C1 segment of cervical spinal cord (tissue), 14 donors: ENCODE measurements at regions not wholly inside any gene's neighbourhood (a gene's known extent, or its start where the extent isn't known, plus 50 kb on each side); places are given as distances from the start of the nearest gene placed in this dataset.
"Not testable (repeated sequence)": the region's sequence is repeated elsewhere in the genome, so short reads cannot be mapped to it uniquely, and the experiment has no call there.

ENCODE experiments used
- DNase-seq, 14 donors: peaks; one replicate each; lab custom pipeline; 2025; lab: John Stamatoyannopoulos, UW

DNA sequence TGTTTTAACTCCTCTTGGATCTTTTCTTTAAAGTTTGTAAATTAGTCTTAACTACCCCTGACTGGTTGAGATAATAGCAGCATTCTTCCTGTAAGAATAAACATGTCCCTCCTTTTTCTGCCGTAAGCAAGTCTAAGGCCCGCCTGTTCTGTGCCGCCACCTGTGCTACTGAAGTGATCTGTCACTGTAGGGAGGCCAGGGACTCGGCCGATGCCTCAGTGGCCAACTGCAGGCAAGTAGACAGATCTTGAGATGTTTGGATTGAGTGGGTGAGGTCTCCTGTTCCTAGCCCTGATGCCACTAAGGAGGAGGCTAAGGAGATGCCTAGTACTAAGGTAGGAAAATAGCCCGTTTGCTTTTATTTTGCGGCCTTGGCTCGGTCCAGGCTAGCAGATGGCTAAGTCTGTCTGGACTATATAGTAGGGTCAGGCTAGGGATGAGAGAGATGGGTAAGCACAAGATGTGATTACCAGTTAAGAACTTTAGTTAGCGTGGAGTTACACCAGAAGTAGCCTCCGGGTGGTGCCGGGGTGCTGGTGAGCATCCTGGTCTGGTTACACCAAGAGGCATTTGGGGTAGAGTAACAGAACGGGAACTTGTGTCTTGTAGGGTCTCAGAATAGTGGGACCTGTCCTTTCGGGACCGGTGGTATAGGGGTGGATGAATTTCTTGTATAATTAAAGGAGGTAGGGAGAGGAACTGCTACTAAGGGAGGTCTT, 584.2 kb downstream of the SUCLG1 start:
- DNase-seq = no peak

DNA sequence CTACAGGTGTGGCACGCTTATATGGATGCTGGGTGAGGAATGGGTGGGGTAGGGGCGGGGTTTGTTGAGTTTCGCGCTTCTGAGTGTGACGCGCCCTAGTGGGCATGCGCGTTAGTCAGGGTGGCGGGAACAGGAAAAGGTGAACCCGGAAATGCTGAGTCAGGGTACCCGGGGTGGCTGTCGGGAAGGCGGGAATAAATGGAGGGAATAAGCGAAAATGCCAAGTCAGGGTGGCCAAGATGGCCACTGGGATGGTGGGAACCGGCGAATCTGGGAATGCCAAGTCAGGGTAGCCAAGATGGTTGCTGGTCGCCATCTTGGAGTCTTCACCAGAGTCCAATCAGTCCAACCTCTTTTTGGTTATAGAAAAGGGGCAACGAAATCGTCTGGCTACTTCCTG, 585.0 kb downstream of the SUCLG1 start:
- no peak for DNase-seq

DNA sequence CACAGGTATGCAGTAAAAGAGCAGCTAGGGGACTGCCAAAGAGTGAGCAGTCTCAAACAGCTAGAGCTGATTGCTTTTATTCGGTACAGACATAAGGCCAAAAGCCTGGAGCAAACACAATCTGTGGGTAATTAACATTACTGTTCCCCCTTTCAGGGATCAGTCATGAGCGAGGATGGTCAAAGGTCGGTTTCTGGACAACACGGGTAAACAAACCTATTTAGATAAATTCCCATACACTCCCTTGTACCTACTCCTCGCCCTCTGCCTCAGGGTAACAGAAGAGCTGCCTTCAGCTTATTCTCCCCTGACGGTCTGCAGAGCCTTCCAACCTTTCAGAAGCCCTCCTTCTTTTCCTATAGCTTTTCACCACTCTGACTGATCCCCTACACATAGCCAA, 586.0 kb downstream of the SUCLG1 start:
- no peak for DNase-seq

DNA sequence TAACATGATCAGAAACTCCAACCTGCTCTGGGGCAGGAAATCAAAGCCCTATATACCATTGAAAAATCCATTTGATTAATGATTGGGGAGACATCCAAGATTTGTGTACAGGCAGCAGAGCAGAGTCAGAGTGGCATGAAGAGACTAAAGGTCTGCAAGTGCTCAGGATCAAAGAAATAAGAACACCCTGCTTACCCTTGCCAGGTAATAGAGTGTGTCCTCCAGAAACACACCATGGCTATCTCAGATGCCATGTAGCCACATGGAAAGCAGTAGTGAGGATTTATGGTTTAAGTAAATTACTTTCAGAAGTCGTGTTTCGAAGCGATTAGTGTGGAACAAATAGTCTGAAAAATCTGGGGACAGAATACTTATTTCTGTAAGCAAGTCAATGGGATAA, 592.9 kb downstream of the SUCLG1 start:
- no peak for DNase-seq

DNA sequence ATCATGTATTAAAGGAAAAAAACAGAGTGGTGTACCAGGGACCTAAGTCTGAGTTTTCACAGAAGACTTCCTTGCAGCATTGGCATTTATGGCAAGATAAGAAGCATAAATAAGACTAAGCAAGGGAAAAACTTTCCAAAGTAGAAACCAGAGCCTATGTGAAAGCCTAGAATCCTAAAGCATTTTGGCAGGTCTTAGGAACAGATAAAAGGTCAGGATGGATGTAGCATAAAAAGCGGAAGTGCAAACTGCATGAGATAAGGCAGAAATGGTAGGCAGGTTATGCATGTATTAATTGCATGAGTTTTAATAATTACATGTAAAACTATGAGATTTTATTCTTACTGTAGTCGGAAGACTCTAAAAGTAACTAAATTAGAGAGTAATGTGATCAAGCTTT, 596.5 kb downstream of the SUCLG1 start:
- DNase-seq = no peak

DNA sequence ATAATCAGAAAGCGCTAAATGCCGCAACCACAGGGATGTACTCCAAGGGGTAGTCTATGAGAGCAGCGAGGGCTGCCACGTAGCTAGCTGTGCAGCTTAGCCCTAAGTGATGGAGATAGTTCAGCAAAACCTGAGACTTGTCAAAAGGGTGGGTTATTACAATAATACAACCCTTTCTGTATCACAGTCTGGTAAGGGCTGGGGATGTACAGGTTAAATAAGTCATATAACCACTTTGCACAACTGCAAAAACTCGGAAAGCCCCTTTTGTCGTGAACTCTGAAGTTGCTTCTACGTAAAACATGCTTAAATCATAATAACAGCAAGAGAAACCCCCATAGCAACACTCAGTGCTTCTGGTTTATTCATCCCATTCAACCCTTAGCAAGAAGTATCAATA, 598.8 kb downstream of the SUCLG1 start:
- DNase-seq = no peak

DNA sequence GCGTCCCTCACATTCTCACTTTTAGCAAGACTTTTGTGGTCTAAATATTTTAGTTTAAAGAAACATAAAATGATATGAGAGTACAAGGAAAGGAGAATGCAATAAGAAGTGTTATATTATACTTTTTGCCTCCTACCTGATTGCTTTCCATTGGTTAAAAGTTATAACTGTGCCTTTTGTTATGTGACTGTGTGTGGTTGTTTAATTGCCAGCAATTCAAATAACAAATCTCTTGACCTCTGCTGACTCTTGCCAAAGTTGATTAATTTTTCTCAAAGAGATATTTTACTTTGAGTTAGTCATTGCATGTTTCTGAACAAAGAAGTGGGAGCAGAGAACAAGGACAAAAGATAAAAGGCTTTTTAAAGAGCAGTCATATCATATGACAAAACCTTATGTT, 599.5 kb downstream of the SUCLG1 start:
- DNase-seq = no peak

DNA sequence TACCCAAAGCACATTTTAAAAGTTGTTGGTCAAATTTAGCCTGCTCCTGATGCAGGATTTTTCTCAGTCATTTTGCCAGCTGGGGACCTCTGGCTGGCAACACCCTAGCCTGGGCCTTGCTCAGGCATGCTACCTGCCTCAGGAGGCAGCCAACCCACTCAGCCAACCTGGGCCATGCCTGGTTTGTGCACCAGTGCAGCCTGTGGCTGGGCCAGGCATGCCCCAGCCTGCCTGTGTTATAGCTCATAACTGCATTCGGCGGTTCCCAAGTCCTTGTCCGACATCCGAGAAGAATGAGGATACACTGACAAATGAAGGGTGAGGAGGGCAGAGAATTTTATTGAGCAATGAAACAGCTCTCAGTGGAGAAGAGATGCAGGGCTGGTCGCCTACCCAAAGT, 608.0 kb downstream of the SUCLG1 start:
- DNase-seq = no peak

DNA sequence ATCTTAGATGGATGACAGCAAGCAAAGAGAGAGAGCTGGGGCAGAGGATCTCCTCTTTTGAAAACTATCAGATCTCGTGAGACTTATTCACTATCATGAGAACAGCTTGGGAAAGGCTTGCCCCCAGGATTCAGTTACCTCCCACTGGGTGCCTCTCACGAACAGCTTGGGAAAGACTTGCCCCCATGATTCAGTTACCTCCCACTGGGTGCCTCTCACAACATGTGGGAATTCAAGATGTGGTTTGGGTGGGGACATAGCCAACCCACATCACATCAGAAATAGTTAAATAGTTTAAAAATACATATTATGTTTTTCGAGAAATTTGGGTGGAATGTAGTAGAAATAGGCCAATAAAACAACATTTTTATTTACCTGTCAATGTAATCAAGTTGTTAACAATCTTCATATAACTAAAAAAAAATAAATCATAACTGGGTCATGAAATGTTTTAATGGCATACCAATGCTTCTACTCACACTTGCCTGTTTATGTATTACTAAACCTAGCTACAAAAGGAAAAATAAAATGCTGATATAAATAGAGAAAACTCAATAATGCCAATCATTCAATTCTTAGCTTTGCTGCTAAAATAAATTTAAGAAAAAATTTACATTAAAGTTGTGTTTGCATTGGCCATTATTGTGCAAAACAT, 608.9 kb downstream of the SUCLG1 start:
- DNase-seq = no peak

DNA sequence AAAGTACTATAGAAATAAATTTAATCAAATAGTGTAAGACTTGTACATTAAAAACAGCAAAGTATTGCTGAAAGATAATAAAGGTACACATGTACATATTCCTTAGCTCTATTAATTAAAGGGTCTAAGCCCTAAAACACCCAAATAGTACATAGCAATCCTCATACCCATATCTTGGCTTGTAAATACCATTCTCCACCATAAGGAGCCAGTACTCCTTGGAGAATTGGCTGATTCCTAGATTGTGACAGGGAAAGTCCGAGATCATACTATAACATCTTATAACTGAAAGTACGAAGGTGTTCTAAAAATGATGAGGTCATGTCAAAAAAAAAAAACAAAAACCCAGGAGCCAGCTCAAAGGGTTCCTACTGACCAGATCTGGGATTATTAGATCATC, 614.6 kb downstream of the SUCLG1 start:
- no peak for DNase-seq

DNA sequence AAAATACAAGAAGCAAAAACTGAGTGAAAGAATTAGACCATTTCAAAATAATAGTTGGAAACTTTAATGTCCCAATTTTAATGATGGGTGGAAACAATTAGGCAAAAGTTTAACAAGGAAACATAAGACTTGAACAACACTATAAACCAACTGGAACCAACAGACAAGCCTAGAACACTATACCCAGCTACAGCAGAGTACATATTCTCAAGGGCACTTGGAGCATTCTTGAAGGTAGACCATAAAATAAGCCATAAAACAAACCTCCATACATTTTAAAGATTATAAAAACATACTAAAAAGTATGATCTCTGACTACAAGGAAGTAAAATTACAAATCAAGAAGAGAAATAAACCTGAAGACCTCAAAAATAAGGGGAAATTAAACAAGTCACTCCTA, 616.7 kb downstream of the SUCLG1 start:
- DNase-seq = no peak

DNA sequence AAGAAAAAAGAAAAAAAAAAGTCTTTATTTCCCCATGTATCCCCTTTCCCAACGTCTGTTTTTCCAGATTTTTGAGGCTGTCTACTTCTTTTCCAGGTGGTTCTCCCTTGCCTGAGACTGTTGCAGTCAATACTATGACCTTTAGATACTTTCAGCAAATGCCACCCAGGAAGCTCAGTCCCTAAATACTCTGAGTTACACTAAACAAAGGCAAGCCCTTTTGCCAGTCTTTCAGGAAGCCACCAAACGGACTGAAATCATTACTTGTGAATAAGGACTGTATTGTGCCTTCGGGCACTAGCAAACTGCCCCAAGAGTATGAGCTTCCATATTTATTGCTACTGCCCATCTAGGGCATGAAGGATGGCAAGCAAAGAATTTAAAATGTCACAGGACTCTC, 621.3 kb downstream of the SUCLG1 start:
- no peak for DNase-seq

DNA sequence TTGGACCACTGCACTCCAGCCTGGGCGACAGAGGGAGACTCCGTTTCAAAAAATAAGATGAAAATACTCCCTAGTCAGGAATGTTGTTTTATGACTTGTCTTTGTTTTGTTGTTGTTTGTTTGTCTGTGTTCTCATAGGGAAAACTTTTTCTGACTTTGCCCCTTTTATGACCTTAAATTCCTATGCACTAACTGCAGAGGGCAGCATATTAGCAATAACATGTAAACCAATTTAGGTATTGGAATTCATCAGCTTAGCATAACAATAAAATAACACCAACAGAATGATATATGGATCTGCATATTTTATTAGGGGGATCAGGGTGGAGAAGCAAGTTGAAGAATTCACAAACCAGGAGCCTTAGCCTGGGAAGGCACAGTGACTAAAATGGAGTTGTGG, 631.5 kb downstream of the SUCLG1 start:
- no peak for DNase-seq

DNA sequence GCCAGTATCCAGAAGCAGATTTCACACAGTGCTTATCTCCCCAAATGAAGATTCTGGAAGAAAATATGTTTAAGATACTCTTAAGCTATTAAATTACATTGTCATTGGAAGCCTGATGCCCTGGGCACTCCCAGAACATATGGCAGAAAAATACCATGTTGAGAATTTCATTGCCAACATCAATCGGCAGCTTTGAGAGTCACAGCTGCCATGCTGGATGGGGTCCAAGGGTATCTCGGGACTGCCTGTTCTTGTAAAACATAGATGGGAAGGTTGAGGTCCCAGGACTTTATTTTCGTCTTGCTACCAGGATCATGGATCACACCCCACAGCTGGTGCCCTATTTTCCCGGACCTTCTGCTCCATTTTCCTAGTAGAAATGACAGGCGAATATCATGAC, 632.5 kb downstream of the SUCLG1 start:
- no peak for DNase-seq

DNA sequence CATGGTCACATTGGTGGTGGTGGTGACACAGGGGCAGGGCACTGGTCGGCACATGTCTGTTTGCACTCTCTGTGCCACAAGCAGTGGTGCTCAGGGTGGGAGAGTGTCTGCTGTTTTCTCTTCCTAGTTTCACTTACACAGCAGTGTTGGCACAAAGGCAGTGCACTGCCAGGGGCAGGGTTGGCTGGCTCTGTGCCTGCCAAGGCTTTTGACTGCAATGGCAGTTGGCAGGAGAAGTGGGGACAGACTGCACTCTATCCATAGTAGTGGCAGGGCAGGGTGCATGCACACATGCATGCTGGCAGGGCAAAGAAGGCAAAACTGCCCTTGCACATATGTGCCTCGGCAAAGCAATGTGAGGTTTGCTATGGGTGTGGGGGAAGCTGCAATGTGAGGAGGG, 635.9 kb downstream of the SUCLG1 start:
- no peak for DNase-seq

DNA sequence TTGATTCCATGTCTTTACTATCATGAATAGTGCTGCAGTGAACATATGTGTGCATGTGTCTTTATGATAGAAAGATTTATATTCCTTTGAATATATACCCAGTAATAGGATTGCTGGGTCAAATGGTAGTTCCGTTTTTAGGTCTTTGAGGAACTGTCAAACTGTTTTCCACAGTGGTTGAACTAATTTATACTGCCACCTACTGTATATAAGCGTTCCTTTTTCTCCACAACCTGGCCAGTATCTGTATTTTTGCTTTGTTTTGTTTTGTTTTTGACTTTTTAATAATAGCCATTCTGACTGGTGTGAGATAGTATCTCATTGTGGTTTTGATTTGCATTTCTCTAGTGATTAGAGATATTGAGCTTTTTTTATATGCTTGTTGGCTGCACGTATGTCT, 641.6 kb downstream of the SUCLG1 start:
- no peak for DNase-seq

DNA sequence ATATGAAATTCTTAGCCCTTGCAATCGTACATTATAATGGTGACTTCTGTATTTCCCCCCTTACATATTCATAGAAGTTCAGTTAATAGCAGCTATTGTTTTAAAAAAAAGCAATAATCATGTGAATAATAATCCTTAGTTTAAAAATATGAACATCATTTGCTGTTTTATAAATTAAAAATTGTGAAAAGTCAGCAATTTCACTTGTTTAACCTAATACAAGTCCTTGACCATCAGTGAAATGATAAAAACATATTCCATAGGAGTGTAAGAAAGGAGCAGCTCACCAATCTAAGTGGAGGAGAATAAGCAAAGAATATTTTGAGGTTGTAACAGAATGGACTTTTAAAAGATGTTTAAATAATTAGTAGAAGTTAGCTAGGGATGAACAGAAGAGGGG, 650.2 kb downstream of the SUCLG1 start:
- no peak for DNase-seq

DNA sequence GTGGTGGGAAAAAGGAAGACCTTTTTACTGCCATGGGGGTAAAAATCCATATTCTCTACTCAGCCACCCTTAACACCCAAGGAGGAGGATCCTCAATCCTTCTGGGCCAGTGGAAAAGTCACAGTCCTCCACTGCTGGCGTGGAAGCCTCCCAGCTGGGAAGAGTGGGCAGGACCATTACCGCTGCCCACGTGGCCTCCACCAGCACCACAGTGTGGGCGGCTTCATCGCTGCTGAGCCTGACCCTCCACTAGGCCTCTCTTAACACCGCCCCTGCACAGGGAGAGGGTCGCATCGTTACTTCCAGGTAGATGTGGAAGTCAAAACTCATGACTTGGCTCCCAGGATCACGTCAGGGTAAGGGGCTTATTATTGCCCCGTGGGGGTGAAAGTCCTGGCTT, 656.5 kb downstream of the SUCLG1 start:
- no peak for DNase-seq

DNA sequence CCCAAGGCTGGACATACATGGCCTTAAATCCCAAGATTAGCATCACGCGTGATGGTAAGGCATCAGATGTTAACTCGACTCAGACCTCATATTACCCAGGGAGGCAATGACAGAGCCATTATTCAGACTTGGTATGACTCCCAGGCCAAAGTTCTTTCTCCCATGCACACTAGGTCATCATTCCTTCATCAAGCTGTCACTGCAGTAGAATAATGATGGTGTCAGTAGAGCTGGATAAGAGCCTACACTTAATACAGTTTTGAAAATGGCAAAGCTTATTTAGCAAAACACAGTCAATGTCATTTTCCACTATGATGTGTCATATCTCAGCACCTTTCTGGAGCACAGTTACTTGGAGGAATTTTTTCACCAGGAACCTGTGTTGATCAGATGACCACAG, 663.3 kb downstream of the SUCLG1 start:
- no peak for DNase-seq

DNA sequence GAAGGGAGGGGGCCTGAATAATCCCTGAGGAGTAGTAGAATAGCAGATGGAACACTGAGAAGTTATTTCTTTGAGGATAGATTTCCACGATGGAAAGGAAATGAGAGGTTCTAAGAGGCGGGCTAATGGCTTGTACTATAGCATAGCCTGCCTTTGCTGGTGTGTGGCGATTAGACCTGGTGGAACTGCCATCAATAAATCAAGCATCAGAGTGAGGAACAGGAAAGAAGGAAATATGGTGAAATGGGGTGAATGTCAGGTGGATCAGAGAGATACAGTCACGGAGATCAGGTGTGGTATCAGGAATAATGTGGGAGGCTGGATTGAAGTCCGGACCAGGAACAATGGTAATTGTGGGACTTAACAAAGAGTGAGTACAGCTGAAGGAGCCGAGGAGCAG, 668.6 kb downstream of the SUCLG1 start:
- DNase-seq = not testable (repeated sequence)

DNA sequence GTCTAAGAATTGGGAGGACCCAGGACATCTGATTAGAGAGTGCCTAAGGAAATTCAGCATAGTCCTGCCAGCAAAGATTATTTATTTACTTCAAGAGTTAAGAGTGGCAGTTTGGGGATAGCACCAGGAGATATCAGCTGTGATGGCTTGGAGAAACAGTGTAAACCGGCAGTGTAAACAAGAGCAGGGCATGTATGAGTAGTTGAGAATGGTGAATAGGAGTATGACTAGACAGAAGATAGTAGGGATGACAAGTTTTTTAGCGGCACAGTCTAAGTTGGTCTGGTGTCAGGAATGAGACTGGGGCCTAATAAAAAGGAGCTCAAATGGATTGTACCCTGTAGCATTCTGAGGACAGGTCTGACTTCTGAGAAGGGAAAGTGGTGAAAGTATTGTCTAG, 669.4 kb downstream of the SUCLG1 start:
- not testable (repeated sequence) for DNase-seq

DNA sequence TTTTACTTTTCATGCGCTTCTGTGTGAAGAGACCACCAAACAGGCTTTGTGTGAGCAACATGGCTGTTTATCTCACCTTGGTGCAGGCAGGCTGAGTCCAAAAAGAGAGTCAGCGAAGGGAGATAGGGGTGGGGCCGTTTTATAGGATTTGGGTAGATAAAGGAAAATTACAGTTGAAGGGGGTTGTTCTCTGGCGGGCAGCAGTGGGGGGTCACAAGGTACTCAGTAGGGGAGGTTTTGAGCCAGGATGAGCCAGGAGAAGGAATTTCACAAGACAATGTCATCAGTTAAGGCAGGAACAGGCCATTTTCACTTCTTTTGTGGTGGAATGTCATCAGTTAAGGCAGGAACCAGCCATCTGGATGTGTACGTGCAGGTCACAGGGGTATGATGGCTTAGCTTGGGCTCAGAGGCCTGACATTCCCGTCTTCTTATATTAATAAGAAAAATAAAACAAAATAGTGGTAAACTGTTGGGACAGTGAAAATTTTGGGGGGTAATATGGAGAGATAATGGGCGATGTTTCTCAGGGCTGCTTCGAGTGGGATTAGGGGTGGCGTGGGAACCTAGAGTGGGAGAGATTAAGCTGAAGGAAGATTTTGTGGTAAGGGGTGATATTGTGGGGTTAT, 670.0 kb downstream of the SUCLG1 start:
- DNase-seq = not testable (repeated sequence)

DNA sequence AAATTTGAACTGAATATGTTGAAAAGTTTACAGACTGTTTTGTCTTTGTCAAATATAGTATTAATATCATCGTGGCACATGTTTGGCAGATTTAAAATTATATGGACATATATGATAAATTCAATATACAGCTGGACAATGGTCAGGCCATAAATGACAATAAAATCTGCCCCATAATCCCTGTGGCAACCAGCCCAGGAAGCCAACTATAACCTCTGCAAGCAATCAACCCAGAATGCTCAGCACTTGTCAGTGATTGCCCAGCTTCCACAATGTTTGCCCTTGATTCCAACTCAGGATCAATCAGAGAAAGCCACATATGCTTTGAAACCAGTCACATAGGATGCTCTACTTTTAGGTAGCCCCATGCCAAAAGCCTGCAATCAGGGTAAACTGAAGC, 671.9 kb downstream of the SUCLG1 start:
- DNase-seq = no peak
